Esophagus squamous epithelium (tissue), 5 donors: ENCODE measurements at regions not wholly inside any gene's neighbourhood (a gene's known extent, or its start where the extent isn't known, plus 50 kb on each side); places are given as distances from the start of the nearest gene placed in this dataset.
"Not testable (repeated sequence)": the region's sequence is repeated elsewhere in the genome, so short reads cannot be mapped to it uniquely, and the experiment has no call there.

Experiments used
- DNase-seq: peaks from one replicate; lab custom pipeline; 2025; lab: John Stamatoyannopoulos, UW
- H3K27ac ChIP-seq, 4 donors: fragments of 200-600 bp; sonication (generic); one replicate each; pipeline ENCODE4 v1.5.1; 2016 to 2019; ENCODE audit warnings: mild to moderate bottlenecking in 1 of 4
- H3K27me3 ChIP-seq, 4 donors: fragments of 200-600 bp; sonication (generic); 1 replicate in 3 of 4; 2 replicates in 1 of 4; pipeline versions ENCODE4 v1.5.1 to v1.6.0; 2017 to 2021; ENCODE audit warnings: antibody characterized with exemption in 1 of 4
- H3K36me3 ChIP-seq, 3 donors: fragments of 200-600 bp; sonication (generic); one replicate each; pipeline ENCODE4 v1.5.1; 2016 to 2019
- H3K4me1 ChIP-seq, 3 donors: fragments of 200-600 bp; sonication (generic); one replicate each; pipeline ENCODE4 v1.5.1; 2017 to 2019
- H3K4me3 ChIP-seq, 4 donors: fragments of 200-600 bp; sonication (generic); 1 replicate in 3 of 4; 2 replicates in 1 of 4; pipeline ENCODE4 v1.5.1; 2016 to 2019; ENCODE audit warnings: mild to moderate bottlenecking in 2 of 4, moderate library complexity in 1 of 4
- H3K9me3 ChIP-seq, 3 donors: fragments of 200-600 bp; sonication (generic); one replicate each; pipeline ENCODE4 v1.5.1; 2016 to 2019
- CTCF ChIP-seq, 6 experiments: fragments of 450-650 bp in 4 of 6; fragments of 200-600 bp in 2 of 6; sonication (generic) in 2 of 6; IDR thresholded peaks; one replicate each; pipeline ENCODE4 v1.5.1; 2016 to 2019; ENCODE audit warnings: antibody characterized with exemption in 6 of 6, mild to moderate bottlenecking in 4 of 6, moderate library complexity in 4 of 6
- POLR2A ChIP-seq, 4 donors: fragments of 450-650 bp; IDR thresholded peaks; one replicate each; pipeline ENCODE4 v1.6.1; 2017; ENCODE audit warnings: antibody characterized with exemption in 4 of 4, mild to moderate bottlenecking in 4 of 4, moderate library complexity in 3 of 4
- WGBS, 2 donors: methylation state at CpG; one replicate each; pipeline ENCODE4 v1.1.5; 2018; 5-methylcytosine and 5-hydroxymethylcytosine counted together
- intact Hi-C: fragments of 100-400 bp; cut with DNase I; formaldehyde crosslinking; loops from one replicate; pipeline ENCODE4 v1.15.0; 2022
- donor health status: DM: yes; HTN: yes; CAD: no.

GRCh38 chr1:67493148-67493547 lies 62.9 kb upstream of the SERBP1 start:
- no peak overlapping the region for H3K27ac ChIP-seq
- intact Hi-C loops = loop anchor here (10.0 kb wide), 2 partner anchors 58 to 258 kb away; partner anchors contain the start of gene SERBP1
- H3K4me3 ChIP-seq = no peak overlapping the region
- no peaks in the 10 kb centered on the region for H3K36me3 ChIP-seq
- no peak for DNase-seq
- WGBS, 2 donors = 69 to 73% methylated on average over 2 of the region's 2 CpGs
- no peaks in the 10 kb centered on the region for H3K9me3 ChIP-seq
- no peaks in the 10 kb centered on the region for H3K27me3 ChIP-seq
- TF ChIP-seq CTCF (IDR thresholded peaks at IDR 0.05) = no peak
- TF ChIP-seq POLR2A (IDR thresholded peaks at IDR 0.05) = no peak
- H3K4me1 ChIP-seq = no peaks in the 10 kb centered on the region

GRCh38 chr1:67495327-67495726 lies 65.1 kb upstream of the SERBP1 start:
- no peak overlapping the region for H3K27ac ChIP-seq

GRCh38 chr1:67496329-67496728 lies 66.1 kb upstream of the SERBP1 start:
- no peak overlapping the region for H3K4me3 ChIP-seq
- H3K36me3 ChIP-seq = no peaks in the 10 kb centered on the region
- 77 to 85% methylated on average over 8 to 9 of the region's 9 CpGs for WGBS, 2 donors
- TF ChIP-seq POLR2A (IDR thresholded peaks at IDR 0.05) = no peak
- no peak for TF ChIP-seq CTCF (IDR thresholded peaks at IDR 0.05)
- no peaks in the 10 kb centered on the region for H3K9me3 ChIP-seq
- H3K27ac ChIP-seq = no peak overlapping the region
- peaks cover 0 to 8% (median 5%) of the 10 kb centered on the region in 3 donors for H3K4me1 ChIP-seq
- intact Hi-C loops = loop anchor here (10.0 kb wide), 2 partner anchors 62 to 262 kb away; partner anchors contain the start of gene SERBP1
- H3K27me3 ChIP-seq = no peaks in the 10 kb centered on the region
- no peak for DNase-seq

More at GRCh38 chr1:67495327-67495726, 65.1 kb upstream of the SERBP1 start:
- Histone ChIP-seq H3K4me1 (peaks cover 0 to 3% (median 2%) of the 10 kb centered on the region in 3 donors), H3K27me3 (no peaks in the 10 kb centered on the region), H3K4me3 (no peak overlapping the region), H3K9me3 (no peaks in the 10 kb centered on the region), H3K36me3 (no peaks in the 10 kb centered on the region)
- WGBS, 2 donors = 71 to 73% methylated on average over 6 of the region's 6 CpGs
- TF ChIP-seq CTCF (IDR thresholded peaks at IDR 0.05) (no peak), POLR2A (IDR thresholded peaks at IDR 0.05) (no peak)
- intact Hi-C loops = loop anchor here (10.0 kb wide), 2 partner anchors 61 to 261 kb away; partner anchors contain the start of gene SERBP1
- DNase-seq = no peak

- Histone ChIP-seq H3K4me1 (peaks cover 0 to 8% (median 5%) of the 10 kb centered on the region in 3 donors), H3K4me3 (peak overlapping the region in 1 of 4 donors; percentile 18), H3K27me3 (no peaks in the 10 kb centered on the region), H3K9me3 (no peaks in the 10 kb centered on the region), H3K36me3 (no peaks in the 10 kb centered on the region), H3K27ac (no peak overlapping the region)
- no peak for TF ChIP-seq POLR2A (IDR thresholded peaks at IDR 0.05)
- peak; percentile 86 to 99 (median 96) for TF ChIP-seq CTCF (IDR thresholded peaks at IDR 0.05)
- DNase-seq = no peak
- intact Hi-C loops = loop anchor here (5.0 to 10.0 kb wide), 2 partner anchors 153 to 286 kb away; no protein-coding TSS in a partner anchor
- WGBS, 2 donors = 1 to 2% methylated on average over 8 to 13 of the region's 18 CpGs
Measured at GRCh38 chr1:67500413-67500959, 70.3 kb upstream of the SERBP1 start.

- no peaks in the 10 kb centered on the region for H3K9me3 ChIP-seq
- H3K4me1 ChIP-seq = peaks cover 0 to 8% (median 5%) of the 10 kb centered on the region in 3 donors
- H3K36me3 ChIP-seq = no peaks in the 10 kb centered on the region
- DNase-seq = no peak
- H3K27ac ChIP-seq = no peak overlapping the region
- no peak overlapping the region for H3K4me3 ChIP-seq
- TF ChIP-seq POLR2A (IDR thresholded peaks at IDR 0.05) (no peak), CTCF (IDR thresholded peaks at IDR 0.05) (no peak)
- intact Hi-C loops = loop anchor here (5.0 to 10.0 kb wide), 2 partner anchors 157 to 289 kb away; no protein-coding TSS in a partner anchor
- H3K27me3 ChIP-seq = no peaks in the 10 kb centered on the region
- 77 to 86% methylated on average over 2 of the region's 2 CpGs for WGBS, 2 donors
Measured at GRCh38 chr1:67503974-67504373, 73.8 kb upstream of the SERBP1 start.

GRCh38 chr1:67513392-67514294 lies 83.4 kb upstream of the SERBP1 start:
- H3K9me3 ChIP-seq, H3K4me1 ChIP-seq, DNase-seq, intact Hi-C loops, H3K27me3 ChIP-seq, H3K36me3 ChIP-seq, H3K27ac ChIP-seq, H3K4me3 ChIP-seq: not testable (repeated sequence)
- 88 to 91% methylated on average over 10 of the region's 11 CpGs for WGBS, 2 donors
